Activated T-cell treated with anti-CD3 and anti-CD28 coated beads for 48 hours (primary cell): ENCODE measurements at regions not wholly inside any gene's neighbourhood (a gene's known extent, or its start where the extent isn't known, plus 50 kb on each side); places are given as distances from the start of the nearest gene placed in this dataset.
"Not testable (repeated sequence)": the region's sequence is repeated elsewhere in the genome, so short reads cannot be mapped to it uniquely, and the experiment has no call there.

Experiments used
- DNase-seq: peaks from one replicate; pipeline ENCODE4 v3.0.0-alpha.2; 2020; ENCODE audit warnings: low read depth

DNA sequence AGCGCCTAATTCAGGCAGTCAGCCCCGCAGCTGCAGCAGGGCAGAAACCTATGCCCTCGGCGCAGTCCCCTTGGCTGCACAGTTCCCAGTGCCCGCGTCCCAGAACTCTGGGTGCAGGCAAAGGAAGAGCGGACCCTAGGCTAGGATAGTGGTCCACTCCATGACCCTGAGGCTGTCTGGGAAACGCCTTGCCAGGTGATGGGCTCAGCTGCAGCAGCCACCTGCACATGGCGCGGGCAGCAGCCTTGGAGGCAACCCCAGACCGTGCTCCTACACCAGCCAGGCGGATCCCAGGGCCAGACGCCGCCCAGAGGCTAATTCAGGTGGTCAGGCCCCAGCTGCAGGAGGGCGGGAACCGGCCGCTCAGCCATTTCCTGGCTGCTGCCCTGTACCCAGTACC, 83.0 kb downstream of the POTEC start:
- not testable (repeated sequence) for DNase-seq

GRCh38 chr18:14459826-14460225, 83.6 kb downstream of the POTEC start:
- not testable (repeated sequence) for DNase-seq

- peak; percentile 63 for DNase-seq
Observed at GRCh38 chr18:14458009-14458945, 85.1 kb downstream of the POTEC start.

- peak; percentile 22 for DNase-seq
Observed at GRCh38 chr18:14450637-14451009, 92.8 kb downstream of the POTEC start.

GRCh38 chr18:14449995-14450636, 93.3 kb downstream of the POTEC start:
- peak; percentile 28 for DNase-seq

DNA sequence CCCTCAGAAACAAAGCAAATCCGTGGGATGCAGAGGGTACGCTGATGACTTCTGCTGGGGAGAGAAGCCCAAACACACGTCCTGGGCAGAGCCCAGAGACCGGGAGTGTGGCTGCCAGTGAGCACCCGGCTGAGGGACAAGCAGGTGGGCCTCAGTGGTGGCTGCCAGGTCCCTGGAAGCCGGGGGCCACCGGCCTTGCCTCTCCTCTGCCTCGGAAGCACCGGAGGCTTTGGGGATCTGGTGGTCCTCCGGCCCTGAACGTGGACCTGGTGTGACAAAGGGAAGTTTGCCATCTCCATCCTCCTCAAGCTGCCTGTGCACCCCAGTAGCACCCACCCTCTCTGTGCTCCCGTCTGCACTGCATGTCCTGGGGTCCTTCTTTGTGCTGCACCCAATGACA, 94.3 kb downstream of the POTEC start:
- not testable (repeated sequence) for DNase-seq

GRCh38 chr18:14447715-14448114, 95.7 kb downstream of the POTEC start:
- DNase-seq = not testable (repeated sequence)

DNA sequence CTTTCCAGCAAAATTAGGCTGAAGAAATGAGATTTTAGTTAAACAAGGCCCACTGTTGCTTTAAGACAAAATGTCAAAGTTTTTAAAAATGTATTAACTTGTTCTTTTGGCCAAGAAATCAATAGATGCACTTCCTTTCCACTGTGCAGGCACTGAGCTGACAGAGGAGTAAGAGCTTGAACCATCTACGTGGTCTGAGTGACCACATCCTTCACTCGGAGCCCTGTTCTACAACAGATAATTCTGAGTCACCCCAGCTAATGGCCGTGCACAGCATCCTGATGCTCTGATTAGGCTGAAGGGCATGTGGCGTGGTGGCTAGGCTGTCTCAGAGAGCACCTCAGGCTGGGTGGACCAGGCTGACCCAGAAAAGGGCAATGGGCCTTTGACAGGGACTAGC, 107.9 kb downstream of the POTEC start:
- not testable (repeated sequence) for DNase-seq

GRCh38 chr18:14432371-14432770, 111.0 kb downstream of the POTEC start:
- DNase-seq = not testable (repeated sequence)

GRCh38 chr18:14431031-14431521, 112.3 kb downstream of the POTEC start:
- DNase-seq = peak; percentile 63

GRCh38 chr18:14415806-14416205, 127.6 kb downstream of the POTEC start:
- peak; percentile 27 for DNase-seq

- DNase-seq = not testable (repeated sequence)
Observed at GRCh38 chr18:14415399-14415798, 128.0 kb downstream of the POTEC start.

DNA sequence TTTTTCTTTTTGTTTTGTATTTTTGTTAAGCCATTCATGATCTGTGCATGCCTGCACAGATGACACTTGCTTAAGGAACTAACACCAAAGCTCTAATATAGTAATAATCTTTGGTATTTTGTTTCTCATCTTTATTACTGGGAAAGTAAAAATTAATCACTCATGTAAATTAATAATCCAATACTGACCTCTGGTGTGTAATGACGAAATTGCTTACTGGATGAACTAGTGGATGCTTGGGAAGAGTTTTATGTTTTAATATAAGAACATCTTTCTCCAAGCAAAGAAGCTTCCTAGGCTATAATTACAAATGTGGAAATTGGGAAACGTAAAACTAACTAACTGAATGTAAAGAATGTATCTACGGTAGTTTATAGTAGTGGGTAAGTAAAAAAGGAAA, 147.9 kb downstream of the POTEC start:
- not testable (repeated sequence) for DNase-seq

DNA sequence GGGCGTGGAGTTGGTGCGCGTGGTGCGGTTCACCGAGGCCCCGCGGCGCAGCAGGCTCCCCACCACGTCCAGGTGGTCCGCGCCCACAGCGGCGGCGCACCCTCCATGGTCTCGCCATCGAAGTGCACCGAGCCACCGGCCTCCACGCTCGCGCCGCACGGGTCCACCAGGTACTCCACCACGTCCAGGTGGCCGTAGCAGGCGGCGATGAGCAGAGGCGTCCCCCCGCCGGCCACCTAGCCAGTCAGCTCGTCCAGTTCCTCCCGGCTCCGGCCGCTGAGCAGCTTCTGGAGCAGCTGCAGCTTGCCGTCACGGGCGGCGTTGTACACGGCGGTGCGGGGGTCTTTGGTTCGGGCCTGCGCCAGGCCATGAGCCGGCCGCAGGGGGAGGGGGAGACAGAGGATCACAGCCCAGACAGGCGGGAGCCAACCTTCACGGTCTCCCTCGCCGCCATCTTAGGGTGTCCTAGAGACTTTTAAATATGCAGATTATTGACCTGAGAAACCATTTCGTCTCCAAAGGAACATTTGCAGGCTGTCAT, 149.8 kb downstream of the POTEC start:
- not testable (repeated sequence) for DNase-seq

DNA sequence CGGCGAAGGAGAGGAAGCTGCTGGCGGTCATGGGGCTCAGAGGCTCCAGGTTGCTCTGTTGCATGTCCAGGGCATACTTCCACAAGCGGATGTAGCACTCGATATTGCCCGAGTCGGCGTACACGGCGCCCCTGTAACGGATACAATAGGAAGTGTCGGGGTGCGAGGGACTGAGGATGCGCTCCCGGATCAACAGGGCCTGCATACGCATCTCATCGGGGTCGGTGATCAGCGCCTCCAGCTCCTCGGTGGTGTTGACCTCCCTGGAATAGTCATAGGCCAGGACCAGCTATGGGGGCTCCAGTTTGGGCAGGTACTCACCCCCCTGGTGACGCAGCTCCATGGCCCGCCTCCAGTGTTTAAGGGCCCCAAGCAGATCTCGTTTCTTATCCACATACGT, 150.8 kb downstream of the POTEC start:
- not testable (repeated sequence) for DNase-seq

DNA sequence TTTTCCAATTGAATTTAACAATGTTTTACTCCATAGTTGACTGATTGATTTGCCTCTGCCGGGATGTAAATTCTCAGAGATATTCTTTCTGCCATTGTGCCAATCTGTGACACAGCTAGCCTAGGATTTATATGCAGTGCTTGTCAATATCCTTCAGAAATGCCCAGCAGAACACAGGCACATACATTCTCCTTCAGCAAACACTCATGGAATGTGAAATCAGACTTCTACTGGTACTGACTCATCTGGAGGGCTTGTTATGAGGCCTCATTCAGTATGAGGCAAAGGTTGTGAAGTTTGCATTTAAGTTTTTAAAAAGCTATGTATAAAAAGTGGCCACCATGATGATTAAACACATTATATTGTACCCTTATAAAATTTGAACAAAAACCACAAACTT, 158.4 kb downstream of the POTEC start:
- DNase-seq = not testable (repeated sequence)

DNA sequence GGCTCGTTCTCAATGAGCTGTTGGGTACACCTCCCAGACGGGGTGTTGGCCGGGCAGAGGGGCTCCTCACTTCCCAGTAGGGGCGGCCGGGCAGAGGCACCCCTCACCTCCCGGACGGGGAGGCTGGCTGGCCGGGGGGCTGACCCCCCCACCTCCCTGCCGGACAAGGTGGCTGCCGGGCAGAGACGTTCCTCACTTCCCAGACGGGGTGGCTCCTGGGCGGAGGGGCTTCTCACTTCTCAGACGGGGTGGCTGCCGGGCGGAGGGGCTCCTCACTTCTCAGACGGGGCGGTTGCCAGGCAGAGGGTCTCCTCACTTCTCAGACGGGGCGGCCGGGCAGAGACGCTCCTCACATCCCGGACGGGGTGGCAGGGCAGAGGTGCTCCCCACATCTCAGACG, 160.7 kb downstream of the POTEC start:
- not testable (repeated sequence) for DNase-seq

- not testable (repeated sequence) for DNase-seq
Observed at GRCh38 chr18:14379489-14379888, 163.9 kb downstream of the POTEC start.

DNA sequence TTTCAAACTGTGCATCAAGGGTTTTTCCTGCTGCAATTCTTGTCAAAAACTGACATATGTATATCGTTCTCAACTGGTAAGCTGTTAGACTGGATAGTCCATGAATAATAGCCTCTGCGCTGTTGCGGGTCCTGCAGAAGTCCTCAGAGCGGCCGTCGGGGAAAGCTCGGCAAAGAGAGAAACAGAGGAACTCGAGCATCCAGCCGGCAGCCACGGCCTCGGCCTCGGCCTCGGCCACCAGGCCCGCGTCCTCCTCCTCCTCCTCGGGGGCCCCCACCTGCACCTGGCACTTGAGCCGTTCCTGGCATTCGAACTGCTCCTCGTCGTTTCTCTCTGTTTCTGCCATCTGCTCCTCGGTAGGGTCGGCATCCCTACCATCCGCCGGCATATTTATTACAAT, 165.0 kb downstream of the POTEC start:
- DNase-seq = not testable (repeated sequence)

DNA sequence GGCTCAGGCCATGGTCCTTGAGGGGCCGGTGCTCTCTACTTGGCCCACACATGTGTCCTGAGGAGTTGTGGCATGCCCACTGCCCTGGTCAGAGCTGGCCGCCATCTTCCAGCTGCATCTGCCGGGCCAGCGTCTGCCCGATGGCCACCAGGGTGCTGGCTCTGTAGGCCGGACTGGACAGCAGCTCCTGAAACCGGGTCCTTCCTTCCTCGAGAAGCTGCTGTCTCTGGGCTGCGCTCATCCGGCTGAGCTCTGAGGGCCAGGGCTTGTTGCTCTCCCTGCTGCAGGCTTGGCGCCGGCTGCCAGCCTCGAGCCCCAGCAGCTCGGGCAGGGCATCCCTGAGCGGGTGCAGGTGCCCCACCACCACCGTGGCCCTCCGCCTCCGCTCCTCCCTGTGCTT, 182.1 kb downstream of the POTEC start:
- DNase-seq = not testable (repeated sequence)

- DNase-seq = not testable (repeated sequence)
Observed at GRCh38 chr18:14357553-14358297, 185.7 kb downstream of the POTEC start.

- DNase-seq = not testable (repeated sequence)
Observed at GRCh38 chr18:14342170-14342569, 201.2 kb downstream of the POTEC start.
